WI38 (cell line): ENCODE measurements at regions not wholly inside any gene's neighbourhood (a gene's known extent, or its start where the extent isn't known, plus 50 kb on each side); places are given as distances from the start of the nearest gene placed in this dataset.

ENCODE experiments used
- H3K4me3 ChIP-seq: 2 replicates; pipeline ENCODE4 v1.5.1; 2011; ENCODE audit warnings: low read depth, mild to moderate bottlenecking, control low read depth, low read length
- CTCF ChIP-seq: IDR thresholded peaks from 2 replicates; pipeline ENCODE4 v1.5.1; 2012; ENCODE audit warnings: low read depth, mild to moderate bottlenecking, control low read depth, low read length

- TF ChIP-seq CTCF, result no peak
- H3K4me3 ChIP-seq, result no peak overlapping the region
These were observed 422.5 kb downstream of the SHANK2 start for GRCh38 chr11:70829886-70830272.

- TF ChIP-seq CTCF, result no peak
- no peak overlapping the region for H3K4me3 ChIP-seq
These were observed 419.4 kb downstream of the SHANK2 start for GRCh38 chr11:70833011-70833410.

GRCh38 chr11:70833554-70833953 lies 418.8 kb downstream of the SHANK2 start:
- H3K4me3 ChIP-seq, result no peak overlapping the region
- TF ChIP-seq CTCF, result no peak

- TF ChIP-seq CTCF, result no peak
- H3K4me3 ChIP-seq, result no peak overlapping the region
These were observed 418.0 kb downstream of the SHANK2 start for GRCh38 chr11:70834277-70834940.

- no peak for TF ChIP-seq CTCF
- H3K4me3 ChIP-seq, result no peak overlapping the region
These were observed 417.3 kb downstream of the SHANK2 start for GRCh38 chr11:70834984-70835560.

GRCh38 chr11:70836071-70836470 lies 416.3 kb downstream of the SHANK2 start:
- no peak for TF ChIP-seq CTCF
- H3K4me3 ChIP-seq, result no peak overlapping the region

- TF ChIP-seq CTCF, result no peak
- no peak overlapping the region for H3K4me3 ChIP-seq
These were observed 414.2 kb downstream of the SHANK2 start for GRCh38 chr11:70838198-70838597.
